Nephron progenitor cell (in vitro differentiated cells): ENCODE measurements at regions not wholly inside any gene's neighbourhood (a gene's known extent, or its start where the extent isn't known, plus 50 kb on each side); places are given as distances from the start of the nearest gene placed in this dataset.

Experiments
- DNase-seq: peaks from one replicate; pipeline ENCODE4 v3.0.0; 2021
- H3K27ac Mint-ChIP-seq: 2 replicates; pipeline ENCODE4 v1.8.0; 2021; ENCODE audit warnings: mild to moderate bottlenecking, moderate library complexity, mixed read lengths
- H3K27me3 Mint-ChIP-seq: 2 replicates; pipeline ENCODE4 v1.8.0; 2021; ENCODE audit warnings: mild to moderate bottlenecking, low read depth, mixed read lengths; ENCODE audit not compliant: poor library complexity
- H3K36me3 Mint-ChIP-seq: 2 replicates; pipeline ENCODE4 v1.8.0; 2021; ENCODE audit warnings: low read depth, mixed read lengths
- H3K4me1 Mint-ChIP-seq: 2 replicates; pipeline ENCODE4 v1.8.0; 2021; ENCODE audit warnings: mixed read lengths
- H3K4me3 Mint-ChIP-seq: 2 replicates; pipeline ENCODE4 v1.8.0; 2021; ENCODE audit warnings: mild to moderate bottlenecking, moderate library complexity, mixed read lengths
- H3K9me3 Mint-ChIP-seq: 2 replicates; pipeline ENCODE4 v1.8.0; 2021; ENCODE audit warnings: mild to moderate bottlenecking, moderate library complexity, mixed read lengths
- TF ChIP-seq, protein P1 (sequence below): fragments of 200-600 bp; sonication (generic); IDR thresholded peaks from 2 replicates; pipeline ENCODE4 v1.5.0; 2021; ENCODE audit warnings: antibody characterized with exemption

DNA sequence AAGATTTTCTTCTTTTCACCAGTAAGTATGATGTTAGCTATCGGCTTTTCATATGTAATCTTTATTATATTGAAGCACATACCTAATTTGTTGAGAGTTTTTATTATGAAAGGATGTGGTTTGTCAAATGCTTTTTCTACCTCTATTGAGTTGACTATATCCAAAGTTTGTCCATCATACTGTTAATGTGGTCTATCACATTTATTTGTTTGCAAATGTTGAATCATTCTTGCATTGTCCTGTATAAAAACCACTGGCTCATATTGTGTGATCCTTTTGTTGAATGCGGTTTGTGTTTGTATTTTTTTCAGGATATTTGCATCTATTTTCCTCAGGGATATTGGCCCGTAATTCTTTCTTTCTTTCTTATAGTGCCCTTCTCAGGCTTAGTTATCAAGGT is 675.5 kb downstream of the NUP35 start:
- DNase-seq: no peak
- H3K4me1 Mint-ChIP-seq: no peaks in the 10 kb centered on the region
- peaks cover 4% of the 10 kb centered on the region for H3K9me3 Mint-ChIP-seq
- no peak overlapping the region for H3K4me3 Mint-ChIP-seq
- no peaks in the 10 kb centered on the region for H3K27me3 Mint-ChIP-seq
- no peak overlapping the region for H3K27ac Mint-ChIP-seq
- TF ChIP-seq, protein P1, sequence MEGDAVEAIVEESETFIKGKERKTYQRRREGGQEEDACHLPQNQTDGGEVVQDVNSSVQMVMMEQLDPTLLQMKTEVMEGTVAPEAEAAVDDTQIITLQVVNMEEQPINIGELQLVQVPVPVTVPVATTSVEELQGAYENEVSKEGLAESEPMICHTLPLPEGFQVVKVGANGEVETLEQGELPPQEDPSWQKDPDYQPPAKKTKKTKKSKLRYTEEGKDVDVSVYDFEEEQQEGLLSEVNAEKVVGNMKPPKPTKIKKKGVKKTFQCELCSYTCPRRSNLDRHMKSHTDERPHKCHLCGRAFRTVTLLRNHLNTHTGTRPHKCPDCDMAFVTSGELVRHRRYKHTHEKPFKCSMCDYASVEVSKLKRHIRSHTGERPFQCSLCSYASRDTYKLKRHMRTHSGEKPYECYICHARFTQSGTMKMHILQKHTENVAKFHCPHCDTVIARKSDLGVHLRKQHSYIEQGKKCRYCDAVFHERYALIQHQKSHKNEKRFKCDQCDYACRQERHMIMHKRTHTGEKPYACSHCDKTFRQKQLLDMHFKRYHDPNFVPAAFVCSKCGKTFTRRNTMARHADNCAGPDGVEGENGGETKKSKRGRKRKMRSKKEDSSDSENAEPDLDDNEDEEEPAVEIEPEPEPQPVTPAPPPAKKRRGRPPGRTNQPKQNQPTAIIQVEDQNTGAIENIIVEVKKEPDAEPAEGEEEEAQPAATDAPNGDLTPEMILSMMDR: no peak
- H3K36me3 Mint-ChIP-seq: no peaks in the 10 kb centered on the region

DNA sequence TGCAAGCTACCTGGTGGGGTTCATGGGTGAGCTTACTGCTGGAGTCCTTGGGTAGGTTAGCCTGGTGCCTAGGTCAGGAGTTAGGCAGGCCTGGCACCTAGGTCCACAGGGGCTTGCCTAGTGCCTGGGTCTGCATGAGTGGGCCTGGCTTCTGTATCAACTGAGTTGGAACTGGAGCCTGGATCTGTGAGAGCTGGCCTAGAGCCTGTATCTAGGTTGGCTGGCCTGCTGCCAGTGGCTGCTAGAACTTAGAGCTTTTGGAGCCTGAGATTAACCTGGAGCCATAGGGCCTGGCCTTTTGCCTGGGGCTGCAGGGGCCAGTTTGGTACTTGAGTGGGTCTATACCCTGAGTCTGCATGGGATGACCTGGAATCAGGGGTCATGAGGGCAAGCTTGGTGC is 679.4 kb downstream of the NUP35 start:
- Mint-ChIP-seq H3K36me3 (no peaks in the 10 kb centered on the region), H3K9me3 (peaks cover 4% of the 10 kb centered on the region), H3K27me3 (peaks cover 3% of the 10 kb centered on the region), H3K4me1 (no peaks in the 10 kb centered on the region), H3K27ac (no peak overlapping the region), H3K4me3 (no peak overlapping the region)
- no peak for DNase-seq
- TF ChIP-seq, protein P1: no peak

DNA sequence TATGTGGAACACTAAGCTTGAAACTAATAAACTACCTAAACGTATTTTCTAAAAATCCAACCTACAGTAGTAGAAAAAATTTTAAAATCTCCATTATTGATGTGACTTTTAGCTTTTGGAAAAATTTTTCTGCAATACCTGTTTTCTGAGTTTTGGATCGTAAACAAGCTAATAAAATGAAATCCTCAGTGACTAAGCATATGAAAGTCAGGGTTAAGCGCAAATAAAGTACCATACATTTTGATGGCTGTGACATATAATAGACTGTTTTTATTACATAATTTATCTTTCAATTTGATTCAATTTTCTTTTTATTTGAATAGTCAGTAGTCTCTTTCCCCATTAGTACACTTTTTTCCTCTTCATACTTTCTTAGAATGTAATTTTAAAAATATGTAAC is 683.6 kb downstream of the NUP35 start:
- H3K4me1 Mint-ChIP-seq: no peaks in the 10 kb centered on the region
- peaks cover 4% of the 10 kb centered on the region for H3K9me3 Mint-ChIP-seq
- DNase-seq: no peak
- no peak overlapping the region for H3K4me3 Mint-ChIP-seq
- H3K27ac Mint-ChIP-seq: no peak overlapping the region
- H3K27me3 Mint-ChIP-seq: peaks cover 3% of the 10 kb centered on the region
- H3K36me3 Mint-ChIP-seq: no peaks in the 10 kb centered on the region
- TF ChIP-seq, protein P1: no peak

DNA sequence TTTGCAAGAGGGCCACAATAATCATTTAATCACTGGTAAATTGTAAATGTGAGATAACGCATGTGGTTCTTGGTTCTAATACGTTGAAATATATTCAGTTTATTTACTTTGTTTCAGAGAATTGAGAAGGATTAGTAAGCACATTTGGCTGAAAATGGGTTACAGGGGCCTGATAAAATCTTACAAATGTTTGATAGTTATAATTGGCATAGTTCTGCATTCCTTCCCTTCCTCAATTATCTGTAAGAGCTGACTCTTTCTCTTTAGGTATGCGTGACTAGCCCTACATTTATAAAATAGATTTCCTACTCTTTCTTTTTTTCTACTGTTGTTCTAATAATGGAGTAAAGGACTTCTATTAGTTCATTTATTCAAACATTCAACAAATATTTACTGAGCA is 685.2 kb downstream of the NUP35 start:
- H3K9me3 Mint-ChIP-seq: no peaks in the 10 kb centered on the region
- H3K27ac Mint-ChIP-seq: no peak overlapping the region
- DNase-seq: no peak
- no peaks in the 10 kb centered on the region for H3K4me1 Mint-ChIP-seq
- no peaks in the 10 kb centered on the region for H3K36me3 Mint-ChIP-seq
- TF ChIP-seq, protein P1: no peak
- H3K27me3 Mint-ChIP-seq: peaks cover 3% of the 10 kb centered on the region
- H3K4me3 Mint-ChIP-seq: no peak overlapping the region

DNA sequence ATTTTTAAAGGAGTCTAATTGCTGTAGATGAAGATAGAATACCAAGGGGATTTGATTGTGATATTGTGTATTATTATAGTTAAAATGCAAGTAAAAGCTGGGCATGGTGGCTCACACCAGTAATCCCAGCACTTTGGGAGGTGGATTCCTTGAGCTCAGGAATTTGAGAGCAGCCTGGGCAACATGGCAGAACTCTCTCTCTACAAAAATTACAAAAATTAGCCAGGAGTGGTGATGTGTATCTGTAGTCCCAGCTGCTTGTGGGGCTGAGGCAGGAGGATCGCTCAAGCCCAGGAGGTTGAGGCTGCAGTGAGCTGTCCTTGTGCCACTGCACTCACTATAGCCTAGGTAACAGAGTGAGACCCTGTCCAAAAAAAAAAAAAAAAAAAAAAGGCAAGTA is 687.0 kb downstream of the NUP35 start:
- no peaks in the 10 kb centered on the region for H3K4me1 Mint-ChIP-seq
- H3K27ac Mint-ChIP-seq: no peak overlapping the region
- no peaks in the 10 kb centered on the region for H3K36me3 Mint-ChIP-seq
- no peaks in the 10 kb centered on the region for H3K9me3 Mint-ChIP-seq
- DNase-seq: no peak
- TF ChIP-seq, protein P1: no peak
- no peak overlapping the region for H3K4me3 Mint-ChIP-seq
- no peaks in the 10 kb centered on the region for H3K27me3 Mint-ChIP-seq

DNA sequence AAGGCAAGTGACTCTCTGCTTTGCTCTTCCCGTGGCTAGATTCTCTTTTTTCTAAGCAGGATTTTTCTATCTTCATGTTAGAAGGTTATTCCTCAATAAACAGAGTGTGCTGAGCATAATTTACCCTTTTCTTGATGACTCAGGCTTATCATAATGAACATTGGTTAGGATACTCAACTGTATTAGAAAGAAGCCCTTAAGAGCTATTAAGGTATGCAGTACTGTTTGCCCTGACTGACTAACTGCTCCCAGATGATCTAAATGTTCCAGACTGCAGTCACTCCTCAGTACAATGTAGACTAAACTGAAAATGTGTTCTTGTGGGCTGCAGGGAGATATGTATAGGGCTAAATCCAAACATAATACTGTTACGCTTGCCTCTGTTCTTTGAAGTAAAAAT is 687.8 kb downstream of the NUP35 start:
- no peaks in the 10 kb centered on the region for H3K36me3 Mint-ChIP-seq
- H3K9me3 Mint-ChIP-seq: no peaks in the 10 kb centered on the region

More for the DNA sequence above, 687.8 kb downstream of the NUP35 start:
- no peak for DNase-seq
- TF ChIP-seq, protein P1: no peak
- no peak overlapping the region for H3K27ac Mint-ChIP-seq
- no peak overlapping the region for H3K4me3 Mint-ChIP-seq
- no peaks in the 10 kb centered on the region for H3K4me1 Mint-ChIP-seq
- no peaks in the 10 kb centered on the region for H3K27me3 Mint-ChIP-seq
